GM18511 (cell line): ENCODE measurements at regions not wholly inside any gene's neighbourhood (a gene's known extent, or its start where the extent isn't known, plus 50 kb on each side); places are given as distances from the start of the nearest gene placed in this dataset.

Experiments used
- ATAC-seq: cut with Tn5 transposase; IDR thresholded peaks from one replicate; pipeline ENCODE4 v1.9.1; 2021; ENCODE audit warnings: mild to moderate bottlenecking, moderate library complexity; ENCODE audit not compliant: unreplicated experiment

DNA sequence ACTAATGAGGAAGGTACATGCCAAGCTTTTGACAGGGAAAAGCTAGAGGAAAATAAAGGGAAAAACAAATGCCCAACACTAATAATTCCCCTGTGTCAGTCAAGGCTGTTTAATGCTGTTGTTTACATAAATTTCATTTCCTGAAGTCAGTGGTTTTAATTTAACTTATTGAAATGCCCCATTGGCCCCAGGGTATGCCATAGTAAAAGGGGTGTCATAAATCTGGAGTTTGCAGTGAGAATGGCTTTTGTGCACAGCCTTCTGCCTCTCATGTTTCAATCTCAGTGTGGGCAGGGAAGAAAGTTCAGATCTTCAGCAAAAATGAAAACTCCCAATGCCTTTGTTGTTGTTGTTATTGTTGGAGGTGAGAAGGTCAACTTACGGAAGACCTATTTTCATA, 550.1 kb upstream of the DCC start:
- ATAC-seq, result no peak

DNA sequence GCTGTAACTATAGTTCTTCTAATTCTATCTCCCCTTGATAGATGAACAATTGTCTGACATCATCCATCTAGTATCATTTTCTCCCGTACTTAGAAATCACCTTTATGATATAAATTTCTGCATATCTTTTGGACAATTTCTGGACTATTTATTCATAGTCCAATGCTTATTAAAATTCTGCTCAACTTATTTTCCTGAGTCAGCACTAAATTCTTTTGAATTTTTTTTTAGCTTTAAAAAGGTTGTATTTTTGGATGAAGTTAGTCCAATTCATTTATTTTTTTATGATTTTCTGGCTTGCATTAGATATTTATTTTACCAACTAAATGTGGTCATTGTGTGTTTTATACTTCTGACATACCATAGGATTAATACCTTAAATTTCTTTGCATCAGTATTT, 538.5 kb upstream of the DCC start:
- no peak for ATAC-seq

DNA sequence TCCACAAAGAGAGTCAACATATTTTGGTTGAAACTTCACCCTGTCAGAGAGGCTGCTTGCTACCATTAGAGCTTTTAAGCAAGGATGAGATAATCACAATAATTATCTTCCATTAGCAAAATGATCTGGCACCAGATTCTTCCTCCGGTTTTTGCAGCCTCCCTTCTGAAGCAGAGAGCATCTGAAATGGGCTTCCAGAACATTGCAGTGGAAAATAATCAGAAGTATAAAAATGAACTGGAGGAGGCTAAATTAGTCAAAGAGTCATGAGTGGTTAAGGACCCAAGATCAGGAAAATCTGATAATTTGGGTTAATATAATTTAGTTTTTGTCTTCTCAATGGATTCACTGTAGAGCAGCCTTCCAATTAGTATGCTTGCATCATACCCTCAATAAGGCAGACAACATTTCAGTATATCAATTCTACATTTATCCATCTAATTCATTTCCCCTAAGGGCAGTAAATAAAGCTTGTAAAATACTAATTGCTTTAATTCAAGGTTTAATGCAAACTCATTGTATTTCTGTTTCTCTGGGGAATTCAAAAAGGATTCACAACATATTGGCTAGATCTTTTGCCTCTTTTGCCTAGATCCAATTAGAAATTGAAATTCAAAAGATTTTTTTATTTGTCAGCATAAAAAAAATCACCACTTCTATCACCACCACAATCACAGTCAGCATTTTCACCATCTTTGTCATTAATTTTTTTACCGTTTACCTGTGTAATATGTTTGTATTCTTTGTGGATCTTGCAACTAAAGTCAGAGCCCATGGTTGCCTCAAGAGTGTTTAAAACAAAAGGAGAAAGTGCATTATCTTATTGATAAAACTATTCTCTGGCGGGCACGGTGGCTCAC, 537.2 kb upstream of the DCC start:
- no peak for ATAC-seq

DNA sequence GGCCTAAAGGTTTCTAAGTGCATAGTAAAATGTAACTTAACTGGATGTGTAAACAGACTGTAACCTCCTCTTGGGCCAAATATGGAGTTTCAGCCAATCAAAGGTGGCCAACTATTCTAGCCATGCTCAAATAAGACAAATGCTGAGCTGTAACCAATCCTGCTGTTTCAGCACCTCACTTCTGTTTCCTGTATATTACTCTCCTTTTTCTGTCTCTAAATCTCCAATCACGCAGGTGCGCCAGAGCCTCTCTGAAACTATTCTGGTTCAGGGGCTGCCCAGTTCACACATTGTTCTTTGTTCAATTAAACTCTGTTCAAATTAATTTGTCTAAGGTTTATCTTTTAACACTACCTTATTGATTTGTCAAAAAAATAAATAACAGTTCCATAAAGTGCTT, 532.7 kb upstream of the DCC start:
- ATAC-seq, result no peak

DNA sequence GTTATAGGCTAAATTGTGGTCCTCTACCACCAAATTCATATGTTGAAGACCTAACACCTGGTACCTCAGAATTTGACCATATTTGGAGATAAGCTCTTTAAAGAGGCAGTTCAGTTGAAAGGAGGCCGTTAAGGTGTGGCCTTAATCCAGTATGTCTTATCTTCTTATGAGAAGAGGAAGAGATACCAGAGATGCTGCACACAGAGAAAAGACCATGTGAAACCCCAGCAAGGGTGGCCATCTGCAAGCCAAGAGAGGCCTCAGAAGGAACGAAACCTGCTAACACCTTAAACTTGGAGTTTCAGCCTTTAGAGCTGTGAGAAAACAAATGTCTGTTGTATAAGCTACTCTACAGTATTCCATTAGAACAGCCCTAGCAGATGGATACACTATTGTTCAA, 528.1 kb upstream of the DCC start:
- no peak for ATAC-seq

DNA sequence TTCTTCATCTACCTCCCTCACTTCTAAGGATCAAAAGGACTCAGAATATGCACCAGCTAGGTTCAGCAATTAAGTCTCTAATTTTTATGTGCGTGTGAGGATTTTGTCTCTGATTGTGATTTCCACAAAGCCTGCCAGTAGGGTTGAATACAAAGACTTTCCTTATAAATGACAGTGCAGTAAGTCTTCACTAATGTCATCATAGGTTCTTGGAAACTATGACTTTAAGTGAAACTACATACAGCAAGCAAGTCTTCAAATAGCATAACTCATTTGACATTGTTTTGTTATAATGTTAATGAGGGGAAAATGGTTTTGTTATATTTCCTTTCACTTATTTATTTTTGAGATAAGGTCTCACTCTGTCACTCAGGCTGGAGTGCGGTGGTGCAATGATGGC, 526.3 kb upstream of the DCC start:
- ATAC-seq, result no peak

DNA sequence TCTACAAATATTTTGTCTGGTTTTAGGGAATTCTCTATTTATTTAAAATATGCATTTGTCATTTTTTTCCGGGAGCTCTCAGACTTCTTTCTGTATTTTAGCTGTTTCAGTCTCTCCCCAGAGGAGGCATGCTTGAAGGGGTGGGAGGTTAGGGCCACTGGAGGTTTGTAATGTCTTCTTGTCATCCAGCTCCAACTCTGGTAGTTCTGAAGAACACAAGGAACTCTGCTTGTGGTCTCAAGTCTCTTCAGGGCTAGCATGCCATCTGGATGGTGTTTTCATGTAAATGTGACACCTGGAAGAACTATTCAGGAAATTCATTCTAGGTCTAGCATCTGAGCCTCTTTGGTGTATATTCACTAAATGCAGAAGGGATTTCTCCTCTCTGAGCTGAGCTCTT, 518.4 kb upstream of the DCC start:
- ATAC-seq, result no peak

DNA sequence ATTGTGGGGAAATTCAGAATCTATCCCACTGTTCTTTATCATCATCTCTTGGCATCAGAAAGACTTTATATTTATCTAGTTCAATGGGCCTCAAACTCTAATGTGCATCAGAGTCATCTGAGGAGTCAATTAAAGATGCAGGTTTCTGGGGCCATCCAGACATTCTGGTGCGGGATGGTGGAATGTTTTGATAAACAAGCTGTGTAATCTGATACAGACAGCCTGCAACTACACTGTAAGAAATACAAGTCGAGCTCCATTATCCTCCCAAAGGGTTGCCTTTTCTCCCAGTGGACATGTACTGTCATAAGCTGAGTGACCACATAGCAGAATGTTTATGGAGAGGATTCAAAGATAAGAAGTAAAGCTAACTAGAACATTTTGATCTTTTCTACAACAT, 515.3 kb upstream of the DCC start:
- no peak for ATAC-seq

DNA sequence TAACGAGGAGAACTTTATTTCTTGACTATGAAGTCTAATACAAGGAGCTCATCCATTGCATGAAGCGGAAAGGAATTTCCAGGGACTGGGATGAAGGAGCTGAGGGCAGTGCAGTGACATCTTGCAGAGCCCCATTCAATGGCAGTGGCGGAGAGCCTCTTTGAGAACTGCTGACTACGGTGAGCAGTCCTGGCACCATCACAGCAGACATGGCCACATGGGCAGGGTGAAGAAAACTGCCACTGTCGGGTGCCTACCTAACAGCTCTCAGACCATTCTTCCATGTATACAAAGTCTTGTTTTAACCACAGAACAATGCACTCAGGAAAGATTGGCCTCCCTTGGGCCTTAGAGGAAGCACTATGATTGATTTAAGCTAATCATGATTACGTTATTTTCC, 506.1 kb upstream of the DCC start:
- no peak for ATAC-seq

DNA sequence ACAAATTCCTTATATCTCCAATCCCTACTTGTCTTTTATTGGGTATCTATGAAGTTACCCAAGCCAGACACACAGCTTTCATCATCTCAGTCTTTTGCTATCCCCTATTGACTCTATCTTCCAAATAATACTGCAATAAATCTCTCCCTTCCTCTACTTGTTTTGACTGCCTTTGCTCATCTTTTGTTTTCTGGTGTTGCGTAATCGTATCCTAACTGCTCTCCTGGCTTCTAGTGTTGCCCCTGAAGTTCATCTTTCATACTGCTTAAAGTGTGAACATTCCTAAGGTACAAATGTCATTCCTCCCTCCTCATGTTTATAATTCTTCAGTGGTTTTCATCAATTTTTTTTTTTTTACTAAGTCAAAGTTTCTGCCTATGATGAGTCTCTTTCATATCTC, 491.3 kb upstream of the DCC start:
- no peak for ATAC-seq

DNA sequence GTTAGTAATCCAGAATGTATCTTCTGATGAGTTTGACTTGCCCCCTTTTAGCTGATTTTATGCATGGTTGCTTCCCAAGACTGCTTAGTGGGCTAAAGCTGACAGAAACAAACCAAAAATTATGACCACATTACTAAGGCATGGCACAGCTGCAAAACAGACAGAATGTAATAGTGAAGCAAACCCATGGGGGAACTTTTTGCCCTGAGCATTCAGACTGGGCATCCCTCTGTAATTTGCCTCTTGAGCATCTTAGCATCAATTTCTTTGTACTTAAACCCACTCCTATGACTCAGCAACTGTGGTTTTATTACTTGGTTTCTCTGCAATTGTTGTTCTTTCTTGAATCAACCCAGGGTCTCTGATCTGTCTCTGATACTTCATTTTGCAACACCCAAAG, 487.3 kb upstream of the DCC start:
- no peak for ATAC-seq

DNA sequence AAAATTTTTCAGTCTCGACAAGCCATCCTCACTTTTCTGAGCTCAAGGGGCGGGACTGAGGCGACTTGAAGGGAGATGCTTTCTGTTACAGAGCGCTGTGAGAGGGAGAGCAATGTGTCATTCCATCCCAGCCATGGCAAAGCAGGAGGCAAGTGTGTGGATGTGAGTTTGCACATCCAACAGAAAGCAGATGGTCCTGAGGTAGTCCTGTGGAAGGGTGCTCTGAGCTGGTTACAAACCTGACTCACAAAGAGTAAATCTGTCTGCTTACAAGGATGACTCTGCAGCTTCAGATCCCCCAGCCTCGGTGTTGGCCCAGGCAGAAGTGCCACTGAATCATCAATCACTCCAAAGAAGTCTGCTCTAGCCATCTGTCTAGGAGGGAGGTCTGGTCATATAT, 482.0 kb upstream of the DCC start:
- no peak for ATAC-seq

DNA sequence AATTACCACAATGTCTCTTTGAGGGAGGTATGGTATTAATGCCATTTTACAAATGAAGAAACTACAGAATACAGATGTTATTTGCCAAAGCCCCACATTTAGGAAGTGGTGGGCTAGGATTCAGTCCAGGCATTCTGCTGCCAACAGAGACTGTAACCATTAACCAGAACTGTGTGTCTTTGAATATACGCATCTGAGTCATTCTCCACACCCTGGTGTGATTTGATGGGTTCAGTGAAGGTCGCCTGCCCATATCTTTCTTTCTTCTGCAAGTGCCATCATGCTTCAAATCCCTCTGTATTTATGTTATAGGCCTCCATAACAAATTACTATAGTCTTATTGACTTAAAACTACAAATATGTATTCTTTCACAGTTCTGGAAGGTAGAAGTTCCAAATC, 479.0 kb upstream of the DCC start:
- ATAC-seq, result no peak

DNA sequence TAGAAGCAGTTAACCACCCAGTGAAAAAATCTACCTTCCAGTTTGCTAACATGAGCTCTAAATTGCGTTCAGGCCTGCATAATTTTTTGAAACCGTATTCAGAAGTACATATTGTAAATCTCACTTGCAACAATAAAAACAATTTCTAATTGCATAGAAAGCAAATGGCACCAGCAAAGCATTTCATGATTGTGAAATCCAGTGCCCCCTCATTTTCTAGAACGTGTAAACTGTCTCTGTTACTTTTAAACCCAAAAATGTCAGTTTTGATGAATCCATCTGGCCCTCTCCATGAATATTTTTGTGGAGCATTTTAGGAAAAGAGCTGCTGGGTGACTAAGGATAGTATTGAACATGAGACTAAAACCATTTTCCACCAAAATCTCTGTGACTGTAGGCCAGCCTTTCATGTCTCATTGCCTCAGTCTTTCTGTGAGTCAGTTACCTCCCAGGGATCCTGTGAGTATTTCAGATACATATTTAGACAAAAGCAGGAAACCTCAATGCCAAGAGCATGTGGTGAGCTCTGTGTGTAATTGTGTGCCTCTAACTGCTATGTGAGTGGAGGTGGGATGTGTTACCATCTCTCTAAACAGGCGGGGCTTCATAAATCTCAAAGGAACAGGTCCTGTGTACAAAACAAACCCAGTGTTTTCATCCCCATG, 477.8 kb upstream of the DCC start:
- ATAC-seq, result no peak

DNA sequence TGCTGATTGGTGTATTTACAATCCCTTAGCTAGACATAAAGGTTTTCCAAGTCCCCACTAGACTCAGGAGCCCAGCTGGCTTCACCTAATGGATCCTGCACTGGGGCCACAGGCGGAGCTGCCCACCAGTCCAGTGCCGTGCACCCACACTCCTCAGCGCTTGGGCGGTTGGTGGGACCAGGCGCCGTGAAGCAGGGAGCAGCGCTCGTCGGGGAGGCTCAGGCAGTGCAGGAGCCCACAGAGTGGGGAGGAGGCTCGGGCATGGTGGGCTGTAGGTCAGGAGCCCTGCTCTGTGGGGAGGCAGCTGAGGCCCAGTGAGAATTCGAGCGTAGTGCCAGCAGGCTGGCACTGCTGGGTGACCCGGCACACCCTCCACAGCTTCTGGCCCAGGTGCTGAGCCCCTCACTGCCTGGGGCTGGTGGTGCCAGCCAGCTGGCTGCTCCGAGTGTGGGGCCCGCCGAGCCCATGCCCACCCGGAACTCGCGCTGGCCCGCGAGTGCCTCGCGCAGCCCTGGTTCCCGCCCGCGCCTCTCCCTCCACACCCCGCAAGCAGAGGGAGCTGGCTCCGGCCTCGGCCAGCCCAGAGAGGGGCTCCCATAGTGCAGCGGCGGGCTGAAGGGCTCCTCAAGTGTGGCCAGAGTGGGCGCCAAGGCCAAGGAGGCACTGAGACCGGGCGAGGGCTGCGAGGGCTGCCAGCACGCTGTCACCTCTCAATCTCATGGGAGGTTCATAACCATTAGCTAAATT, 475.6 kb upstream of the DCC start:
- no peak for ATAC-seq

DNA sequence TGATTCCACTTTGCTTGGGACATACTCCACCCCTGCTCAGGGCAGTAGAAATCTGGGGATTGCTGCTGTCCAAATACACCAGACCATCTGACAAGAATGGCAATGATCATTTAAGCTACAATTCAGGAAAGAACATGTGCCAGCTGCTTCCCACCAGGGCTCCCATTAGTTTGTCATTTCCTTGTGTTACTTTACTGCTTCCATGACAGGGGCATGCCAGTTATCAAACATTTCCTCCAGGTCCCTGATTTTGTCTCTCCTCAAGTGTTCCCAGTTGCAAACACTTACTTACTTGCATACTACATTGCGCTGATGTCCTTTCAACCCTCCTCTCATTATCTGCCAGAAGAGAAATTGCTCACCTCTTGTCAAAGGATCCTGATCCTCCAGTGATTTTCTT, 474.5 kb upstream of the DCC start:
- no peak for ATAC-seq

DNA sequence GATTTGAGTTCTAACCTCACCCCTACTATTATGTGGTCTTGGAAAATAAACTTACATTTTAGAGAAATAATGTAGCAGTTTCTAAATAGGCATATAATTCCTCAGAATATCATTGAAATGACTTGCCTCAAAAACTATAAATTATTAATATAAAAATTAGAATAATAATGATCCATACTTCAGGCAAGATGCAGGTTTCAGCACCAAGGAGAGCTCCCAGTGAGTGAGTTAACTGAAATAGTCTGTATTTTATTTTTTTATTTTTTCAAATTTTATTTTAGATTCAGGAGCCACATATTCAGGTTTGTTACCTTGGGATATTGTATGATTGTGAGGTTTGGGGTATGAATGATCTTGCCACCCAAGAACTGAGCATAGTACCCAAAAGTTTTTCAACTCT, 472.2 kb upstream of the DCC start:
- ATAC-seq, result no peak

DNA sequence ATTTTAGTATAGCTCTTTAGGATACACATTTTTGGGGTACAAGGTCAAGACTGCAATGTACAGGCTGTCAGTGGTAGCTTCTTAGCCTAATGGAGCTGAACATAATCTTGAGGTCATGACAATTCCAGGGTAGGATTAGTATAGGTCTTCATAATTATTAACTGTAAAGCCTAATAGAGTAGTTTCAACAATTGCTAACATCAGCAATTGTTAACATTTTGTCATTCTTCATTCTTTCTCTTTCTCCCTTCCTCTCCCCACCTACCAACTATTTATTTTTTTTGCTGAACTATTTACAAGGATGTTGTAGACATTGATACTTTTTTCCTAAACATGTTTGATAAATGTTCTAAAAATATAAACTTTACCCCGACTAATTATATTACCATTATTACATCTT, 461.3 kb upstream of the DCC start:
- ATAC-seq, result no peak

DNA sequence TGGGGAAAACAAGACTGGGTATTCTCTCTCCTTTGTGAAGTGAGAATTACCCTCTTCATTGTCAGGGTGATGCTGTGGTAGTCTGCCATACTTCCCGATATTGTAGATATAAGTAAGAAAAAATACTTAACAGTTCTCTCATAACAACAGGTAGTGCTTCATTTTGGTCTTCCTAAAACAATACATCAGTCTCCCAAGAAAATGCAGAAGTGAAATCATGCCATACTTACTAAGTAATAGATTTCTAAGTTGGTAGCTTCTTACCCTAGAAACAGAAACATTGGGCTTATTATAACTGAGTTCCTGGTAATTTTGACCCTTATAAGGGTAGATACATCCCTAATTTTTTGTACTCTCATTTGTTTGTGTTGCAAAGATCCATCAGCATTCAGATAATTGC, 460.7 kb upstream of the DCC start:
- no peak for ATAC-seq

DNA sequence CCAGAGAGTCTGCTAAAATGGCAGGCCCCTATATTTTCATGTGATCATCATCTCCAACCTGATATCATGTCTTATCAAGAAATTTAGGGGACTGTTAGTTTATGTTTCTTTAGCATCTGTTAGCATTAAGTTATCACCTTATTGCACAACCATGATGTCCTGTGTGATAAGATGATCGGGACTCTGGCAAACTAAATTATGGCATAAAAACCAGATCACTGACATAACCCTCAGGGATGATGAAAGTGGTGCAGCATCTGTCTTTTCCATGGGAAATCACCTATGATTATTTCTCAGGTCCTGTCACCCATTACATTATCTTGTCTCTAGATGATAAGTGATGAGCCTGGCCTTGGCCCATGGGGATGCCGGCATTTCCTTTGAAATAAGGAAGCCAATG, 458.6 kb upstream of the DCC start:
- ATAC-seq, result no peak

DNA sequence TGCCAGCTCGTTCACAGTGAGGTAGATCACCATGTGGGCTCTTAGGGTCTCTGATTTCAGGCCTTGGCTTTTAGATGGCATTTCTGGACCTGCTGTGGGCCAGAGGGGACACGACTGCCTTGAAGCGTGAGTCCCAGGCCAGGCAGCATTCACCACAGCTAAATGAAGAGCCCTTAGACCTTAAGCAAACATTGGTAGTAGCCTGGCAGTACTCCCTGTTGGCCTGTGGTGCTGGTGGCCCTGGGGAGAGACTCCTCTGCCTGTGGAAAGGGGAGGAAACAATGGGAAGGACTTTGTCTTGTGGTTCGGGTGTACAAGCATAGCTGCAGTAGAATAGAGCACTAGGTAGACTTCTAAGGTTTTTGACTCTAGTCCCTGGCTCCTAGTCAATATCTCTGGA, 456.0 kb upstream of the DCC start:
- no peak for ATAC-seq

DNA sequence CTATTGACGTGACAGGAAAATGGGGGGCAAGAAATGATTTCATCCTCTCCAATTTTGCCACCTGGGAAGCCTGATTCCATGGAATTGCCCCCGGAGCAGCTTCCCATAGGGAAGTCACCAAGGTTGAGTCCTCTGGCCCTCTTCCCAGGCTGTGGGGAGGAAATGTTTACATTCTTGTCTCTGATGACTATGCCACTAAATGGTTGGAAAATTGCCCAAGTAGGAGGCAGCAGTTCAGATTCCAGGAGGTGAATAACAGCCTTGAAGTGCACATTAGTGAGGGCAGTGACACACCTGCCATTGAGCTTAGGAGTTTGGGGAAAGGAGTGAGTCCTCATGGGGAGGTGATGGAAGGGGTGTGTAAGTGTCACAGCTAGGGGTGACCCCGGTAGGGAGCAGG, 449.2 kb upstream of the DCC start:
- ATAC-seq, result no peak
